ENCODE measurements at regions not wholly inside any gene's neighbourhood (a gene's known extent, or its start where the extent isn't known, plus 50 kb on each side); places are given as distances from the start of the nearest gene placed in this dataset.

GRCh38 chr11:70574725-70575347 is 176.5 kb downstream of the CTTN start:
- TF ChIP-seq CTCF (conservative IDR thresholded peaks at IDR 0.05; ENCODE audit: low read length), result no peak
- DNase-seq (ENCODE audit: low read depth), result no peak
- H3K4me3 ChIP-seq (ENCODE audit: low read length), result no peak overlapping the region

GRCh38 chr11:70575396-70576060 is 177.2 kb downstream of the CTTN start:
- no peak for DNase-seq (ENCODE audit: low read depth)
- no peak for TF ChIP-seq CTCF (conservative IDR thresholded peaks at IDR 0.05; ENCODE audit: low read length)
- no peak overlapping the region for H3K4me3 ChIP-seq (ENCODE audit: low read length)

- H3K4me3 ChIP-seq (ENCODE audit: low read length), result no peak overlapping the region
- no peak for TF ChIP-seq CTCF (conservative IDR thresholded peaks at IDR 0.05; ENCODE audit: low read length)
- DNase-seq (ENCODE audit: low read depth), result no peak
Measured at GRCh38 chr11:70577258-70577603, 178.9 kb downstream of the CTTN start.

- H3K4me3 ChIP-seq (ENCODE audit: low read length), result no peak overlapping the region
- TF ChIP-seq CTCF (conservative IDR thresholded peaks at IDR 0.05; ENCODE audit: low read length), result no peak
- DNase-seq (ENCODE audit: low read depth), result no peak
Measured at GRCh38 chr11:70577948-70578347, 179.6 kb downstream of the CTTN start.

- DNase-seq (ENCODE audit: low read depth), result no peak
- no peak for TF ChIP-seq CTCF (conservative IDR thresholded peaks at IDR 0.05; ENCODE audit: low read length)
- no peak overlapping the region for H3K4me3 ChIP-seq (ENCODE audit: low read length)
Measured at GRCh38 chr11:70578371-70578770, 180.0 kb downstream of the CTTN start.

GRCh38 chr11:70578831-70579230 is 180.5 kb downstream of the CTTN start:
- no peak for TF ChIP-seq CTCF (conservative IDR thresholded peaks at IDR 0.05; ENCODE audit: low read length)
- DNase-seq (ENCODE audit: low read depth), result no peak
- no peak overlapping the region for H3K4me3 ChIP-seq (ENCODE audit: low read length)

GRCh38 chr11:70579316-70579955 is 181.1 kb downstream of the CTTN start:
- no peak for DNase-seq (ENCODE audit: low read depth)
- no peak for TF ChIP-seq CTCF (conservative IDR thresholded peaks at IDR 0.05; ENCODE audit: low read length)
- no peak overlapping the region for H3K4me3 ChIP-seq (ENCODE audit: low read length)
